CD4-positive, alpha-beta memory T cell (primary cell): ENCODE measurements at regions not wholly inside any gene's neighbourhood (a gene's known extent, or its start where the extent isn't known, plus 50 kb on each side); places are given as distances from the start of the nearest gene placed in this dataset.

Experiments
- CTCF ChIA-PET: fragments of 350-600 bp; sonication (Branson Sonifier 250); formaldehyde crosslinking; loops from one replicate; lab custom pipeline; 2021; ENCODE audit warnings: inconsistent platforms; ENCODE audit not compliant: partially characterized antibody; lab: Charles Lee
- POLR2A ChIA-PET: fragments of 350-600 bp; sonication (Branson Sonifier 250); formaldehyde crosslinking; loops from one replicate; lab custom pipeline; 2021; ENCODE audit not compliant: partially characterized antibody; lab: Charles Lee
- DNase-seq, 5 donors: peaks; one replicate each; pipeline versions ENCODE4 v3.0.0 to v3.0.0-alpha.2; 2020 to 2022; ENCODE audit warnings: mixed read lengths in 1 of 5
- H3K27ac ChIP-seq: one replicate; pipeline ENCODE4 v1.7.0; 2013; ENCODE audit warnings: low read depth, low read length
- H3K27me3 ChIP-seq: 2 replicates; pipeline ENCODE4 v1.7.0; 2013; ENCODE audit warnings: mild to moderate bottlenecking, low read length, moderate library complexity; ENCODE audit not compliant: insufficient read depth
- H3K36me3 ChIP-seq: 2 replicates; pipeline ENCODE4 v1.7.0; 2013; ENCODE audit warnings: mild to moderate bottlenecking, low read length, moderate library complexity; ENCODE audit not compliant: insufficient read depth
- H3K4me1 ChIP-seq: 2 replicates; pipeline ENCODE4 v1.7.0; 2013; ENCODE audit warnings: mild to moderate bottlenecking, low read length, moderate library complexity; ENCODE audit not compliant: insufficient read depth
- H3K4me3 ChIP-seq, 2 donors: one replicate each; pipeline ENCODE4 v1.7.0; 2013; ENCODE audit warnings: low read length in 2 of 2, mild to moderate bottlenecking in 1 of 2
- H3K9me3 ChIP-seq, 2 donors: one replicate each; pipeline ENCODE4 v1.7.0; 2013; ENCODE audit warnings: low read length in 2 of 2, control low read depth in 1 of 2; ENCODE audit not compliant: control insufficient read depth in 1 of 2
- H3K27ac Mint-ChIP-seq, 7 donors: one replicate each; pipeline ENCODE4 v1.8.0; 2020 to 2021; ENCODE audit warnings: mixed read lengths in 7 of 7, mild to moderate bottlenecking in 6 of 7, inconsistent platforms in 3 of 7, moderate library complexity in 3 of 7
- H3K27me3 Mint-ChIP-seq, 2 donors: one replicate each; pipeline ENCODE4 v1.8.0; 2020 to 2021; ENCODE audit warnings: mixed read lengths in 2 of 2
- H3K36me3 Mint-ChIP-seq, 2 donors: one replicate each; pipeline ENCODE4 v1.8.0; 2020 to 2021; ENCODE audit warnings: mixed read lengths in 2 of 2, inconsistent platforms in 1 of 2, mild to moderate bottlenecking in 1 of 2
- H3K4me1 Mint-ChIP-seq, 4 donors: one replicate each; pipeline ENCODE4 v1.8.0; 2020 to 2021; ENCODE audit warnings: mixed read lengths in 4 of 4, mild to moderate bottlenecking in 1 of 4
- H3K4me3 Mint-ChIP-seq, 8 donors: one replicate each; pipeline ENCODE4 v1.8.0; 2020 to 2021; ENCODE audit warnings: mixed read lengths in 8 of 8, mild to moderate bottlenecking in 7 of 8, moderate library complexity in 6 of 8, inconsistent platforms in 3 of 8
- H3K9me3 Mint-ChIP-seq, 8 donors: one replicate each; pipeline ENCODE4 v1.8.0; 2020 to 2021; ENCODE audit warnings: mixed read lengths in 8 of 8, mild to moderate bottlenecking in 5 of 8, inconsistent platforms in 3 of 8, moderate library complexity in 1 of 8
- intact Hi-C: fragments of 100-400 bp; cut with micrococcal nuclease; formaldehyde crosslinking; loops from one replicate; pipeline ENCODE4 v1.15.1; 2023

GRCh38 chr1:67515324-67516080, 85.3 kb upstream of the SERBP1 start:
- H3K9me3 ChIP-seq: no peaks in the 10 kb centered on the region
- intact Hi-C loops: no loop called here
- H3K4me3 ChIP-seq: no peak overlapping the region
- H3K36me3 Mint-ChIP-seq: peaks cover 4 to 5% of the 10 kb centered on the region in 2 donors
- H3K27ac ChIP-seq: no peak overlapping the region
- no peak for DNase-seq
- no peak overlapping the region for H3K4me3 Mint-ChIP-seq
- peaks cover 4 to 8% of the 10 kb centered on the region in 2 donors for H3K27me3 Mint-ChIP-seq
- no peaks in the 10 kb centered on the region for H3K4me1 Mint-ChIP-seq
- H3K27ac Mint-ChIP-seq: peak overlapping the region in 1 of 7 donors; percentile 36
- no peaks in the 10 kb centered on the region for H3K27me3 ChIP-seq
- no peaks in the 10 kb centered on the region for H3K4me1 ChIP-seq
- peaks cover 3 to 23% (median 18%) of the 10 kb centered on the region in 8 donors for H3K9me3 Mint-ChIP-seq
- ChIA-PET POLR2A (no interaction called here), CTCF (interaction anchor here (0.8 to 1.6 kb wide), 2 partner anchors 15 to 302 kb away, joined by 4 to 10 read pairs; no protein-coding TSS in a partner anchor)
- no peaks in the 10 kb centered on the region for H3K36me3 ChIP-seq

- Mint-ChIP-seq H3K27ac (no peak overlapping the region), H3K36me3 (peaks cover 4 to 5% of the 10 kb centered on the region in 2 donors), H3K4me3 (no peak overlapping the region), H3K9me3 (peaks cover 3 to 23% (median 18%) of the 10 kb centered on the region in 8 donors), H3K4me1 (no peaks in the 10 kb centered on the region), H3K27me3 (peaks cover 4 to 6% of the 10 kb centered on the region in 2 donors)
- Histone ChIP-seq H3K36me3 (no peaks in the 10 kb centered on the region), H3K27me3 (no peaks in the 10 kb centered on the region), H3K4me3 (no peak overlapping the region), H3K27ac (no peak overlapping the region), H3K9me3 (no peaks in the 10 kb centered on the region), H3K4me1 (no peaks in the 10 kb centered on the region)
- ChIA-PET CTCF (interaction anchor here (0.6 to 1.5 kb wide), 6 partner anchors 12 to 250 kb away, joined by 3 to 4 read pairs (median 3); no protein-coding TSS in a partner anchor), POLR2A (no interaction called here)
- intact Hi-C loops: no loop called here
- no peak for DNase-seq
Measured at GRCh38 chr1:67517046-67517445, 86.8 kb upstream of the SERBP1 start.

- DNase-seq: no peak
- Histone ChIP-seq H3K27me3 (no peaks in the 10 kb centered on the region), H3K9me3 (no peaks in the 10 kb centered on the region), H3K36me3 (no peaks in the 10 kb centered on the region), H3K27ac (no peak overlapping the region), H3K4me1 (no peaks in the 10 kb centered on the region), H3K4me3 (no peak overlapping the region)
- no peaks in the 10 kb centered on the region for H3K4me1 Mint-ChIP-seq
- intact Hi-C loops: no loop called here
- peaks cover 7 to 10% of the 10 kb centered on the region in 2 donors for H3K27me3 Mint-ChIP-seq
- CTCF ChIA-PET: interaction anchor here (1.4 kb wide), 1 partner anchor 10 kb away, joined by 3 read pairs; no protein-coding TSS in a partner anchor
- H3K36me3 Mint-ChIP-seq: no peaks in the 10 kb centered on the region
- no peak overlapping the region for H3K27ac Mint-ChIP-seq
- no peak overlapping the region for H3K4me3 Mint-ChIP-seq
- H3K9me3 Mint-ChIP-seq: peaks cover 0 to 6% (median 0%) of the 10 kb centered on the region in 8 donors
- POLR2A ChIA-PET: no interaction called here
Measured at GRCh38 chr1:67522001-67522441, 91.8 kb upstream of the SERBP1 start.

- Mint-ChIP-seq H3K27ac (no peak overlapping the region), H3K4me1 (no peaks in the 10 kb centered on the region), H3K27me3 (peaks cover 10 to 13% of the 10 kb centered on the region in 2 donors), H3K9me3 (peaks cover 0 to 6% (median 0%) of the 10 kb centered on the region in 8 donors), H3K4me3 (no peak overlapping the region), H3K36me3 (no peaks in the 10 kb centered on the region)
- Histone ChIP-seq H3K9me3 (no peaks in the 10 kb centered on the region), H3K27me3 (no peaks in the 10 kb centered on the region), H3K4me1 (no peaks in the 10 kb centered on the region), H3K36me3 (no peaks in the 10 kb centered on the region), H3K4me3 (no peak overlapping the region), H3K27ac (no peak overlapping the region)
- DNase-seq: no peak
- intact Hi-C loops: no loop called here
- ChIA-PET POLR2A (no interaction called here), CTCF (interaction anchor here (0.8 to 1.4 kb wide), 2 partner anchors 10 to 23 kb away, joined by 3 read pairs; no protein-coding TSS in a partner anchor)
Measured at GRCh38 chr1:67522793-67523192, 92.6 kb upstream of the SERBP1 start.

GRCh38 chr1:67524143-67525052, 94.2 kb upstream of the SERBP1 start:
- Histone ChIP-seq H3K27me3 (no peaks in the 10 kb centered on the region), H3K4me3 (no peak overlapping the region), H3K9me3 (no peaks in the 10 kb centered on the region), H3K4me1 (no peaks in the 10 kb centered on the region), H3K36me3 (no peaks in the 10 kb centered on the region), H3K27ac (no peak overlapping the region)
- no peak for DNase-seq
- ChIA-PET CTCF (interaction anchor here (0.7 to 2.5 kb wide), 4 partner anchors 11 to 236 kb away, joined by 3 to 10 read pairs (median 7); no protein-coding TSS in a partner anchor), POLR2A (no interaction called here)
- intact Hi-C loops: no loop called here
- Mint-ChIP-seq H3K36me3 (no peaks in the 10 kb centered on the region), H3K4me1 (no peaks in the 10 kb centered on the region), H3K27me3 (peaks cover 10 to 14% of the 10 kb centered on the region in 2 donors), H3K27ac (peak overlapping the region in 1 of 7 donors; percentile 20), H3K4me3 (no peak overlapping the region), H3K9me3 (no peaks in the 10 kb centered on the region)

- no peaks in the 10 kb centered on the region for H3K4me1 ChIP-seq
- H3K27me3 ChIP-seq: no peaks in the 10 kb centered on the region
- CTCF ChIA-PET: interaction anchor here (0.9 to 2.5 kb wide), 4 partner anchors 11 to 235 kb away, joined by 3 to 10 read pairs (median 7); no protein-coding TSS in a partner anchor
- H3K9me3 ChIP-seq: no peaks in the 10 kb centered on the region
- Mint-ChIP-seq H3K27me3 (peaks cover 10 to 14% of the 10 kb centered on the region in 2 donors), H3K36me3 (no peaks in the 10 kb centered on the region), H3K4me1 (no peaks in the 10 kb centered on the region), H3K9me3 (no peaks in the 10 kb centered on the region), H3K4me3 (no peak overlapping the region), H3K27ac (peak overlapping the region in 1 of 7 donors; percentile 20)
- POLR2A ChIA-PET: no interaction called here
- no peaks in the 10 kb centered on the region for H3K36me3 ChIP-seq
- no peak overlapping the region for H3K27ac ChIP-seq
- no peak for DNase-seq
- intact Hi-C loops: no loop called here
- H3K4me3 ChIP-seq: no peak overlapping the region
Measured at GRCh38 chr1:67525053-67525760, 95.0 kb upstream of the SERBP1 start.
